ENCODE measurements at regions not wholly inside any gene's neighbourhood (a gene's known extent, or its start where the extent isn't known, plus 50 kb on each side); places are given as distances from the start of the nearest gene placed in this dataset.
A peak's percentile ranks its signal among the peaks of the same experiment; 100 is the strongest.

GRCh38 chr15:95162069-95162468 is 930.7 kb downstream of the MCTP2 start:
- intact Hi-C loops (cut with DNase I; ENCODE audit: low total_unique reads) = no loop called here
- Histone ChIP-seq H3K36me3 (no peaks in the 10 kb centered on the region), H3K4me1 (no peaks in the 10 kb centered on the region), H3K27me3 (no peaks in the 10 kb centered on the region), H3K9me3 (peaks cover 0 to 5% of the 10 kb centered on the region in 2 donors), H3K27ac (peak overlapping the region; percentile 11 to 81), H3K4me3 (no peak overlapping the region)
- DNase-seq (ENCODE audit: low spot score in 2 of 2) = no peak
- TF ChIP-seq POLR2AphosphoS5 (IDR thresholded peaks at IDR 0.05) (no peak), POLR2A (IDR thresholded peaks at IDR 0.05) (no peak)
- TF ChIP-seq, protein P1, sequence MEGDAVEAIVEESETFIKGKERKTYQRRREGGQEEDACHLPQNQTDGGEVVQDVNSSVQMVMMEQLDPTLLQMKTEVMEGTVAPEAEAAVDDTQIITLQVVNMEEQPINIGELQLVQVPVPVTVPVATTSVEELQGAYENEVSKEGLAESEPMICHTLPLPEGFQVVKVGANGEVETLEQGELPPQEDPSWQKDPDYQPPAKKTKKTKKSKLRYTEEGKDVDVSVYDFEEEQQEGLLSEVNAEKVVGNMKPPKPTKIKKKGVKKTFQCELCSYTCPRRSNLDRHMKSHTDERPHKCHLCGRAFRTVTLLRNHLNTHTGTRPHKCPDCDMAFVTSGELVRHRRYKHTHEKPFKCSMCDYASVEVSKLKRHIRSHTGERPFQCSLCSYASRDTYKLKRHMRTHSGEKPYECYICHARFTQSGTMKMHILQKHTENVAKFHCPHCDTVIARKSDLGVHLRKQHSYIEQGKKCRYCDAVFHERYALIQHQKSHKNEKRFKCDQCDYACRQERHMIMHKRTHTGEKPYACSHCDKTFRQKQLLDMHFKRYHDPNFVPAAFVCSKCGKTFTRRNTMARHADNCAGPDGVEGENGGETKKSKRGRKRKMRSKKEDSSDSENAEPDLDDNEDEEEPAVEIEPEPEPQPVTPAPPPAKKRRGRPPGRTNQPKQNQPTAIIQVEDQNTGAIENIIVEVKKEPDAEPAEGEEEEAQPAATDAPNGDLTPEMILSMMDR (IDR thresholded peaks at IDR 0.05) = no peak

GRCh38 chr15:95162531-95162930 is 931.2 kb downstream of the MCTP2 start:
- DNase-seq (ENCODE audit: low spot score in 2 of 2) = no peak
- H3K36me3 ChIP-seq = no peaks in the 10 kb centered on the region
- H3K27ac ChIP-seq = peak overlapping the region; percentile 64 to 81
- H3K4me3 ChIP-seq = no peak overlapping the region
- peaks cover 0 to 5% of the 10 kb centered on the region in 2 donors for H3K9me3 ChIP-seq
- no peaks in the 10 kb centered on the region for H3K27me3 ChIP-seq
- H3K4me1 ChIP-seq = no peaks in the 10 kb centered on the region
- intact Hi-C loops (cut with DNase I; ENCODE audit: low total_unique reads) = no loop called here
- TF ChIP-seq POLR2AphosphoS5 (IDR thresholded peaks at IDR 0.05) = no peak
- TF ChIP-seq, protein P1 (IDR thresholded peaks at IDR 0.05) = no peak
- no peak for TF ChIP-seq POLR2A (IDR thresholded peaks at IDR 0.05)

GRCh38 chr15:95162967-95163531 is 931.7 kb downstream of the MCTP2 start:
- TF ChIP-seq POLR2AphosphoS5 (IDR thresholded peaks at IDR 0.05) = peak in 1 of 3 donors; percentile 82
- no peak for TF ChIP-seq POLR2A (IDR thresholded peaks at IDR 0.05)
- TF ChIP-seq, protein P1 (IDR thresholded peaks at IDR 0.05) = no peak
- H3K36me3 ChIP-seq = no peaks in the 10 kb centered on the region
- H3K27me3 ChIP-seq = no peaks in the 10 kb centered on the region
- H3K9me3 ChIP-seq = peaks cover 0 to 5% of the 10 kb centered on the region in 2 donors
- H3K4me1 ChIP-seq = no peaks in the 10 kb centered on the region
- no peak overlapping the region for H3K4me3 ChIP-seq
- H3K27ac ChIP-seq = peak overlapping the region; percentile 64 to 81
- intact Hi-C loops (cut with DNase I; ENCODE audit: low total_unique reads) = no loop called here
- no peak for DNase-seq (ENCODE audit: low spot score in 2 of 2)

DNA sequence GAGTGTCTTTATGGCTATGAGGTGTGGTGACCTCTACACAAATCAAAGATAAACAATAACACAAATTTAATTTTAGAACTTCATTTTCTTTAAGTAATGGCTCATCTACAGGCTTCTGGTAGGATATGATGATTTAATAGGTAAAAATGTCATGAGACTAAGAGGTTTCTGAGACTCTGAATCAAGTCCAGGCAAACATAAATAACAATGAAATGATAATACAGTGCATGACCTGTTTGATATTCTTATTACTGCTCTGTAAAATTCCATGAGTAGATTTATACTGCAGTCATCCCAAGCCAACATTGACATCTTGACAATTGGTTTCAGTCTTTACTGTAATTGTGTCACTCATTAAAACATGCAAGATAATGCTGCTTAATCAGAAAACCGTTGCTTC is 936.8 kb downstream of the MCTP2 start:
- Histone ChIP-seq H3K27ac (no peak overlapping the region), H3K4me1 (no peaks in the 10 kb centered on the region), H3K9me3 (peaks cover 0 to 5% of the 10 kb centered on the region in 2 donors), H3K36me3 (no peaks in the 10 kb centered on the region), H3K27me3 (no peaks in the 10 kb centered on the region), H3K4me3 (no peak overlapping the region)
- intact Hi-C loops (cut with DNase I; ENCODE audit: low total_unique reads) = no loop called here
- no peak for DNase-seq (ENCODE audit: low spot score in 2 of 2)
- TF ChIP-seq POLR2AphosphoS5 (IDR thresholded peaks at IDR 0.05) (no peak), POLR2A (IDR thresholded peaks at IDR 0.05) (no peak)
- TF ChIP-seq, protein P1 (IDR thresholded peaks at IDR 0.05) = no peak

GRCh38 chr15:95168951-95169431 is 937.6 kb downstream of the MCTP2 start:
- DNase-seq (ENCODE audit: low spot score in 2 of 2) = no peak
- peak overlapping the region in 1 of 3 donors; percentile 61 for H3K4me3 ChIP-seq
- no peaks in the 10 kb centered on the region for H3K4me1 ChIP-seq
- intact Hi-C loops (cut with DNase I; ENCODE audit: low total_unique reads) = no loop called here
- H3K27me3 ChIP-seq = no peaks in the 10 kb centered on the region
- peaks cover 0 to 5% of the 10 kb centered on the region in 2 donors for H3K9me3 ChIP-seq
- H3K36me3 ChIP-seq = no peaks in the 10 kb centered on the region
- peak overlapping the region in 1 of 2 donors; percentile 85 for H3K27ac ChIP-seq
- no peak for TF ChIP-seq POLR2AphosphoS5 (IDR thresholded peaks at IDR 0.05)
- no peak for TF ChIP-seq POLR2A (IDR thresholded peaks at IDR 0.05)
- TF ChIP-seq, protein P1 (IDR thresholded peaks at IDR 0.05) = no peak
